Left ventricle myocardium superior (tissue), 1 donor: ENCODE measurements at regions not wholly inside any gene's neighbourhood (a gene's known extent, or its start where the extent isn't known, plus 50 kb on each side); places are given as distances from the start of the nearest gene placed in this dataset.
"Not testable (repeated sequence)": the region's sequence is repeated elsewhere in the genome, so short reads cannot be mapped to it uniquely, and the experiment has no call there.

Experiments used
- ATAC-seq: fragments of 200-7000 bp; cut with Tn5 transposase; one replicate; pipeline ENCODE4 v1.9.1; 2020; ENCODE audit warnings: mild to moderate bottlenecking, moderate library complexity
- DNase-seq: peaks from one replicate; pipeline ENCODE4 v3.0.0-alpha.2; 2020
- intact Hi-C: fragments of 100-400 bp; cut with micrococcal nuclease; formaldehyde crosslinking; loops from one replicate; pipeline ENCODE4 v1.11.0; 2022
- donor health status: DM: no; HTN: yes; CAD: no; lungs with severe emphysema.

DNA sequence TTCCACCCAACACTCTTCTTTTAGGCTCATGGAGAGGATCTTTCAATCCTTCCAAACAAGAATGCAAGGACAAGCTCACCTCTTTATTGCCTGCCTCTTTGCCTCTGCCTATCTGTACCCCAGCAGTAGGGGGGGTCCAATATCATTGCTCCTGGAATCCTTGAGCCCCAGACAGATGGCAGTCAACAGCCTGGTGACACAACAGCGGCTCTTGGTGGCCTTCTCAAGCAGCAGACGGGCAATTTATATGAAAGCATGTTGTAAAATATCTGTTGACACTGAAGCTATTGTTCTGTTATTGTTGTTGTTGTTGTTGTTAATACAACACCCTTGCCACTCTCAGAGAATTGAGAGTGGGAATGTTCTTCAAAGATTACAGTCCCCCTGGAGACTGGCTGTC lies 480.0 kb upstream of the CADM1 start:
- intact Hi-C loops, result no loop called here
- no peak for DNase-seq
- ATAC-seq, result no peak

DNA sequence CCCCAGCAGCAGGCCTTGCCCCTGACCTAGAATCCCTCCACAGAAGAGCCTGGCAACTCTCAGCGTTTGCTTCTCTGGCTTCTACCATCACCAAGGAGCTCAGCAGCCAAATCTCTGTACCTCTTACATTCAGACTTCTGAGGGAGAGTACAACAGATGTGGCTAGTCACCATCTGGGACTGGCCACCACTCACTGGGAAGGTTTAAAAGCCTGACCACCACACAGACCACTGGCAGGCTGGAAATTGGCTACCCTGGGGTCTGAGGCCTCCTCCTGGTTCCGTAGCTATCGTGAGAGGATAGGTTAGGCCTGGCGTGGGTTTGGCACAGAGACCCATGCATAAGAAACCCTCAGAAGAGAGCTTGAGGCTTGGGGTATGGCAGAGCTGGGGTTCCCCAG lies 478.5 kb upstream of the CADM1 start:
- ATAC-seq (no peak), DNase-seq (no peak)
- intact Hi-C loops, result no loop called here

DNA sequence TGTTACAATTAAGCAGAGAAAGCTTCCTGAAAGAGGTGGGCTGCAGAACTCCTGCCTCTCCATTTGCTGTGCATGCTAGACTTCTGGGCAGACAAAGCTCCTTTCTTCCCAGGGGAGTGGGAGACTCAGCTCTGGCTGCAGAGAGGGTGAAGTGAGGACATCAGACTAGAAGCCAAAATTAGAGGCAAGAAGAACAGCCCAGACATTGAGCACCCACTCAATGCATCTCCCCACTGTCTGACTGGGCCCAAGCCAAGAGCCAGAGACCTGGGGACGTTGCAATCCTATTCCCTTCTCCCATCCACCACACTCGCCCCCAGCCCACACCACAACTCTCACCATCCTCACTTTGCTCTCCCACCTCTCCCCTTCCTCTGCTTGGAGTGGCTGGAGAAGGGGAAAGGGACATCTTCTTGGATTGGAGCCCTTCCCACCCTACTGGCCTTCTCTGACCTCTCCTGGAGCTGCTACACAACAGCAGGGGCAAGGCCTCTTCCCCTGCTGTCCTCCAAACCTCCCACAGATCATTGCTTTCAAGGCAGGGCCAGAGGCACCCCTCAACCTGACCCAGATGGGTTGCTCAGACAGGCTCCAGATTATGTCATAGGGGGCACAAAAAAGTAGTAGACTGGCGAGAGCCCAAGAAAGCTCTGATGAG lies 477.7 kb upstream of the CADM1 start:
- no peak for DNase-seq
- intact Hi-C loops, result no loop called here

DNA sequence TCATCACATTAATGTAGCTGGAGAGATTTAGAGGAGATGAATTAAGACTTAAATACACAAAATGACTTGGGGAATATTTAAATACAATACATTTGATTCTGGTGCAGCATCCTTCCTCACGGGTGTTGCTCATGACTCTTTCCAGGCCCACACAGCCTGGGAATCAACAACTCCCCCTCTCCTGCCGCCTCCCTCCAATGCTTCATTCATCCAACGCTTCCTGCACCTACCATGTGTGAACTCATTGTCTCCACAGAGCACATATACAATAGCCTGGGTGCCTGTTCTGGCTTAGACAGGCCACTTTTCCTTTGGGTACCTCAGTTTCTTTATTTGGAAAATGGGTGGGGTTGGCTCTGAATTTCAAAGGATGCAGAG lies 476.9 kb upstream of the CADM1 start:
- ATAC-seq, result no peak
- DNase-seq, result no peak
- intact Hi-C loops, result no loop called here

More for the DNA sequence above, 477.7 kb upstream of the CADM1 start:
- ATAC-seq, result peak; percentile 77

DNA sequence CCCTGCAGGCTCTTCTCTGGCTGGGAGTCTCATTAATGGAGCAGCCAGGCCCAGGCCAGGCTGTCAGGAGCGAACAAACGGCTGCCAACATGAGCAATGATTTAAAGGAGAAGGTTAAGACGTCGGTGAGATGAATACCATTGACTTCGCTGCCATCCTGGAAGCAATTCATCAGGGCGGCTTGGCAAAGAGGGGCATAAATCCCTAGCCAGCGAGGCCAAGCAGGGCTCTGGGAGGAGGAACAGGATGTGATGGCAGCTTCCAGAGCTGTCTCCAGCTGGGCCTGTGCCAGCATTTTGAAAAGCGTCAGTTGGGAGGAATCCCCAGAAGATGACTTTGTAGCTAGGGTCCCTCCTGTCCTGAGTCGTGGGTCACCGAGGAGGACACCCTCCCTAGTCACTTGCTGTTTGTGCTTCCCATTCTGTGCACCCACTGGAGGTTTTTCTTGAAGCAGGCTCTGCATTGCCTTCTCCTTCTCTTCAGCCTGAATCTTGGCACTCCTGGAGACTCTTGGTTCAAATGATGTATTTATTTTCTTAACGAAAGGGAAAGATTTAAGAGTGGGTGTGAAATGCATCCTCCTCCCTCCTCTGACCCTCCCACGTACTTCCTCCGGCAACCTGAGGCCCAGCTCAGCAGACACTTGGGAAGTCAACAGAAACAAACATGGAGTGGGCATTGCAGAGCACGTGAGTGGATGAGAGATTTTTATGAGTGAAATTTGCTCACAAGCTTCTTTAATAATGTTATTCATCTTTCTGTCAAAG lies 476.3 kb upstream of the CADM1 start:
- peak; percentile 11 for ATAC-seq
- intact Hi-C loops, result no loop called here
- no peak for DNase-seq

DNA sequence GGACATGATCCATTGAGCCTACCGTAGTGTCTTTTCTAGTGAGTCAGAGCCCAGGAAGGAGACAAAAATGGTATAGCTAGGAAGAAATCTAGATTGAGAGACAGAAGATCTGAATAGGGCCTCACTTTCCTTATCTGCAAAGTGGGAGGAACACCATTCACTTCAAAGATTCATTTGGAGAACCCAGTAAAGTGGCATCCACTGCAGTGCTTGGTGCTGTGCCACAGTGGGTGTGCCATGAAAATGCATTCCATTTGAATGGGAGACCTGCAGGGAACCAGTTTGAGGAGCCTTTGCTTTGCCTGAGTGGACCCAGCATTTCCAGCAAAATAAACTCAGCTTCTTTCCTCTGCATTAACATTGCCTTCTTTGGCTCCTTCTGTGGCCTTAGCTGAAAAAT lies 470.5 kb upstream of the CADM1 start:
- intact Hi-C loops, result no loop called here
- DNase-seq (no peak), ATAC-seq (no peak)

DNA sequence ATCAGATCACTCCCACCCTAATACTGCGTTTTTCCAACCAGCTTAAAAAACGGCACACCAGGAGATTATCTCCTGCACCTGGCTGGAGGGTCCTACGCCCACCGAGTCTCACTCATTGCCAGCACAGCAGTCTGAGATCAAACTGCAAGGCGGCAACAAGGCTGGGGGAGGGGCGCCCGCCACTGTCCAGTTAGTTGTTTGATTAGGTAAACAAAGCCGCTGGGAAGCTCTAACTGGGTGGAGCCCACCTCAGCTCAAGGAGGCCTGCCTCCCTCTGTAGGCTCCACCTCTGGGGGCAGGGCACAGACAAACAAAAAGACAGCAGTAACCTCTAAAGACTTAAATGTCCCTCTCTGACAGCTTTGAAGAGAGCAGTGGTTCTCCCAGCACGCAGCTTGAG lies 463.0 kb upstream of the CADM1 start:
- intact Hi-C loops, ATAC-seq, DNase-seq: not testable (repeated sequence)

DNA sequence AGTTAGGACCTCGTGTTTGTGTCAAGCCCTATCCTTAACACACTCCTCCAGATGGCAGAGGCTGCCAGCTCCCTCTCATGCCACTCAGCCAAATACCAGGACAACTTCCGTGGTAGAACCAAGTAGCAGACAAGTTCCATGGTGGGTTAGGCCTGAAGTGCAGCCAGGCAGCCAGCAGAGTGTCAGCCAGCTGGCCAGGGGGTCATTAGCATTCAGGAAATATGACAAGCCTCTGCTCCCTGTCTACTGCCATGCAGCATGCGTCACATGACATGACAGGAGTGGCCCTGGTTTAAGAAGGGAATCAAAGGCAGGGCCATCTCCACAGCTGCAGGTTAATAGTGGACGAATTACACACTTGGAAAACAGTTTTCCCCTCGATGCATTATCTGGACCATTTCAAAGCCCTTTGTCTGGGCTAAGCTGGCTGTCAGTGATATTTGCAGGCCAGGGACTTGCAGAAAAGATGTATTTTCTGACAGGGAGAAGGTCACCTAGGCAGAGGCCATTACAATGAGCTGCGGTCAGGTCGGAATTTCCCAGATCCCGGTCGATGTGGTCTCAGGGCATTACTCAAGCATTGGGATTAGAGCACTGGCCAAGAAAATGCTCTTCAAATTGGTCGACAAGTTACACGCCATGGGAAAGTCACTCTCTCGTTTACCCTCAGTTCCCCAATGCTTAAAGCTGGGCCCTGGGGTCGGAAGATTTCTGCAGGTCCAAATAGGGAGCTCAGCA lies 461.7 kb upstream of the CADM1 start:
- ATAC-seq (peak; percentile 79), DNase-seq (no peak)
- intact Hi-C loops, result no loop called here

DNA sequence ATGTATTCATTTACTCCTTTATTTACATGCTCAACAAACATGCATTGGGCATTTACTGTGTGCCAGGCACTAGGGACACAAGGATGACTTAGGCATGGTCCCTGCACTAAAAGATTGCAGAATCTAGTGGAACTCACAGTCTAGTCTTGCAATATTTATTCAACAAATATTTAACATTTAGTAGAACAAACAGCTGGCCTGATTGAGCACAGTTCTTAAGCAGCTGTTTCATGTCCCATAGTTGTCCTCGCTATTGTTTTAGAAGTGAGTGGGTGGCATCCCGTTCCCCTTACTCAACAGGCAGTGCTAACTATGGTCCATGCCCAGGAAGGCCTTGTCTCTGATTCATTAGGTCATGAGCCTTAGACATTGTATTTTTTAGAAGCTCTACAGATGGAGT lies 459.9 kb upstream of the CADM1 start:
- ATAC-seq (peak; percentile 49), DNase-seq (no peak)
- intact Hi-C loops, result no loop called here

DNA sequence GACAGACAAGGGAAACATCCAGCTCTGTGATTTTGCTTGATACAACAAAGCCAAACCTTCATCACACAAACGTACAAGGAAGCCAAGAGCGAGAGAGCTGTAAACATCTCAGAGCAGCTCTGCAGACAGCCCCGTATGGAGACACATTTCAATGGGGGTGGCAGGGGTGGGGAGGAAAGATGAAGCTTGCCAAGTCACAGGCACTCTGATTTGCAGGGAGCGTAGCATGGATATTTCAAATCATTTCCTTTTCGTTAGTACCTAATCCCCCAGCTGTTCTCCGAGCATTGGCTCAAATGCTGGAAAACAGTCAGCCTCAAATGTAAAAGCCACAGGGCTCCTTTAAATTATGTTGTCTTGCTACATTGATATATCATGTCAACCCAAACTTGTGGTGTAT lies 458.9 kb upstream of the CADM1 start:
- intact Hi-C loops, result no loop called here
- DNase-seq (no peak), ATAC-seq (peak; percentile 29)

DNA sequence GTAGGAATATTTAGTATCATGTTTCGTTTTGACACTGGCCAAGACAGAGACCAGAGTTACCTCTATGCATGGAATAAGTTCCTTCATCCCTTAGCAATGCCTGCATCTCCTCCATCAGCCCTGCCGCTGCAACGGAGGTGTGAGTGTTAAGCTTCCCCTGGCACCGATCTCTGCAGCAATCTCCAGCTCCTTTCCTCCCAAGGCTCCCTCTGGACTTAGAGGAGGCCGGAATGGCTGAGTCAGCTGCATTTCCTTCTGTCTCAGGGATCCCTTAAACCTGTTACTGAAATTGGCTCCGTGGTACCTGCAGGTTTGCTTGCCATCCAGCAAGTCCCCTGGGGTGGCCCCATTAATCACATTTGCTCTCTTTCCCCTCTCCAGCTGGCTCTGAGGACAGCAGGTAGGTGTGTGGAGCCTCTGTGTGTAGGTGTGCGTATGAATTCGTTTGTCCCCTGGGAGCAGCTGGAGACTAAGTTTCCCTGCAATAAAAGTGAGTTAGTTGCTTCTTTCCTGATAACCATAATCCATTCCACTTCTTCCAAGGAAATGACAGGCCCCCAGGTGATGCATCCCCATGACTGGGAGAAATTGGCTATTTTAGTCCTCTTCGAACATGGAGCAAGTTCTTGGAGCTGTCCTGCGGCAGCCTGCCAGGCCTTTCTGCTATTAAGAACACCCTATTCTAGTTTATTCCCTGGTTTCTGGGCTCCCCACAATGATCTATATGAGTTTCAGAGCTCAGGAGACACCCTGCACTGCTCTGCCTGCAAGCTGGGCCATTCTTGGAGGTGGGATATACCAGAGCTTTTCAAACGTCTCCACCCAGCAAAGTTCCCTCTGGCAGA lies 457.2 kb upstream of the CADM1 start:
- intact Hi-C loops, result no loop called here
- ATAC-seq, result peak; percentile 44

DNA sequence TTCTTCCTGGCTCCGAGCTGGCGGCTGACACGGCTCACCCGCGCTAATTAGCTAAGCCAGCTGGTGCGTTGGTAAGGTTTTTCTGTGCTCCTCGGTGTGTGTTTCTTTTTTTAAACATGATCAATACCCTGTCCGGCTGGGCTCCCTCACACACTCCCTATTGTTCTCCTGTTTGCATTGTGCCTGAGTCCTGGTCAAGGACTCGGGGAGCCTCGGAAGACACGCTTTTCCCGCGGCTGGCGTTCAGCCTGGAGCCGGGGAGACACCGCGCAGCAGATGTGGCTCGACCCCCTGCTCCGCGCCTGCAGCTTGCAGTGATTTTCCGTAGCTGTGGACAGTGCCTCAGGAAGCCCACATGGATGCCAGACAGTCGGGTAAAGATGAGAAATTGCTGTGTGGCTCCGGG lies 454.9 kb upstream of the CADM1 start:
- intact Hi-C loops, result no loop called here
- ATAC-seq (no peak), DNase-seq (no peak)

More for the DNA sequence above, 457.2 kb upstream of the CADM1 start:
- DNase-seq, result no peak

DNA sequence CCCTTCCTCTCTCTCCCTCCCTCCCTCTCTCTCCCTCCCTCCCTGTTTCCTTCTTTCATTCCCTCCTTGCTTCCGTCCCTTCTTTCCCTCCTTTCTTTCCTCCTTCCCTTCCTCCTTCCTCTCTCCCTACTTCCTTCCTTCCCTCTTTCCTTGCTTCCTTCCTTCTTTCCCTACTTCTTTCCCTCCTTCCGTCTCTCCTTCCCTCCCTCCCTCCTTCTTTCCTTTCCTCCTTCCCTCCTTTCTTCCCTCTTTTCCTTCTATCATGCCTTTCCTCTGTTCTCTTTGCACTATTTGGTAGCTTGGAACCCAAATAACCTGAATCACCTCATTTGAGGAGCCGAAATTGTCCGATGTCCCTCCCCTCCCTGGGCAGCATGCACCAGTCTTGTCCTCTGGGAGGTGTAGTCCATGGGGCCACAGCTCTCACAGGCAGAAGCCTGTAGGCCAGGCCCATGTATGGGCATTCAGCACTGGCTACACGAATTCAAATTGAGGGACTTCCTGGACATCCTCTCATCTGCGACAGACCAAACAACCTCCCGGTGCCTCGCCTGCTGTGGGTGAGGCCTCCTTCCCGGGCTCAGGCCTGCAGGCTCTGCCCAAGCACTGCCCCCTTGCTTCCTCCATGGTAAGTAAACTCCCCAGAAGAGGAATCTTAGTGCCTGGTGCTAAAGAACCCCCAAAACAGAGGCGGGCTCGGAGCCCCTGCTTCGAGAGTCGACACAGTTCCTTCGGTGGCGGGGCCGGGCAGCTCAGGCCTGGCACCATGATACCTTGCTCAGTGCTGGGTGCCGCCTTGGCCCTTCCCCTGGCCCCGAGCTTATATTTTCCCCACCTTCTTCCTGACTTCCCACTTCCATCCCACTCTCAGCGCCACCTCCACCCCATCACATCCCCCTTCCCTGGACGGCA lies 454.1 kb upstream of the CADM1 start:
- intact Hi-C loops, result no loop called here
- no peak for ATAC-seq
- no peak for DNase-seq

DNA sequence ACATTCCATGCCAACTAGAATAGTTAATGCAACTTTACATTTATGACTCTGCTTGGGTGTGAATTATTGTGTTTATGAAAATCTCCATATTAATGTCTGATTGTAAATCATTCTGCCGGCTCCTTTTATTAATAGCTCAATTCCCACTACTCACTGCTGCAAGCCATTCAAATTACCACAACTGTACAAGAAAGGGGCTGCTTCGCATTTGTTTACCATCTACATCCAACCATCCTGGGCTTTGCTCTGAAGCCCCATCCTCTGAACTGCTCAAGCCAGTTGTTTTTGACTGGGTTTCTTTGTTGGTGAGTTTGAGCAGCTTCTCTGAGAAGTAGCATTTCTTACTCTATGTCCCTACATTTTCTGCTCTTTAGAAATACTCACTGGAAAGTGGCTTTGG lies 451.6 kb upstream of the CADM1 start:
- intact Hi-C loops, result no loop called here
- DNase-seq, result no peak
- ATAC-seq, result no peak

DNA sequence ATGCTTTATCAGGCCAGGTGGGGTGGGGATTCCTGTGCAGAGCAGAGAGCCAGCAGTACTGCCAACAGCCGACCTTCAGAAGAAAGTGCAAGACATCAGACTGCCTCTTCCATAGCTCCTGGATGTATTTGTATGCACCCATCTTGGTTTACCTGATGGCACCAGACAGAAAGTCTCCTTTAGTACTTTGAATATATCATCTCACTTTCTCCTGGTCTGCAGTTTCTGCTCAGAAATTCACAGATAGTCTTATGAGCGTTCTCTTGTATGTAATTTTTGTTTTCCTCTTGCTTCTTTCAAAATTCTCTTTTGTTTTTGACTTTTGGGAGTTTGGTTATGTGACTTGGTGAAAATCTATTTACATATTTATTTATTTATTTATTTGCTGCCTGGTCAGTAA lies 446.4 kb upstream of the CADM1 start:
- no peak for DNase-seq
- intact Hi-C loops, result no loop called here
- no peak for ATAC-seq

DNA sequence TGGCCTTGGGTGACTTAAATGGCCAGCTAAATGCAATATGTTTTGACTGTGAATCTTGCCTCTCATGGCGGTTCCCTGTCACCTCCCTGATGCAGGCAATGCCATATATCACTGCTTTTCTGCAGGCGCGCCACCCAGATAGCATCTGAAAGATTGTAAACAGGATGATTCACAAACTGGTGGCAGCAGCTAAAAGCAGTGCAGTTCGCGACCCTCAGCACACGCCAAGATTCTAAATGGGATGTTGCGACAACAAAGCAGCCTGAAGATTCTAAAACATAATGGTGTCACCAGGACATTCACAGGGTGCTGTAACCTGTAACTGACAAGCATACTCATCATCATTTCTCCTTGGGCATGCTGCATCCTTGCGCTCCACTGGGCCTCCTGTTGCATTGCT lies 440.4 kb upstream of the CADM1 start:
- intact Hi-C loops, result no loop called here
- no peak for DNase-seq
- no peak for ATAC-seq

DNA sequence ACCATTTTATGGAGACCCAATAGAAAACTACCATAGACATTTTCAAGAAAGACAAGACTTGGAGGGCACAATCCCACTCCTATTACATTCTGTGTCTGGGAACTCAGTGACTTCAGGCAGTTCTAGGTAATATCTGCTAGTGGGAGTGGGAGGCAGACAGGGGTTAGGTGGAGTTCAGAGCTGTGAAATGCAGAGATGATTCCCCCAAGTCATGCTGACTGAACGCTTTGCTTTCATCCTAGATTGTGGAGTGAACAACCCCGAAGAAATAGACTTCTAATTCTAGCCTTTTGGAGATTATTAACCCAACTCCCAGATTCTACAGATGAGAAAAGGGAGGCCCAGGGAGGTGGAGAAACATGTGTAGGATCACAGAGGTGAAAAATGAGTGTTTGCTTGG lies 437.8 kb upstream of the CADM1 start:
- DNase-seq (no peak), ATAC-seq (no peak)
- intact Hi-C loops, result no loop called here

DNA sequence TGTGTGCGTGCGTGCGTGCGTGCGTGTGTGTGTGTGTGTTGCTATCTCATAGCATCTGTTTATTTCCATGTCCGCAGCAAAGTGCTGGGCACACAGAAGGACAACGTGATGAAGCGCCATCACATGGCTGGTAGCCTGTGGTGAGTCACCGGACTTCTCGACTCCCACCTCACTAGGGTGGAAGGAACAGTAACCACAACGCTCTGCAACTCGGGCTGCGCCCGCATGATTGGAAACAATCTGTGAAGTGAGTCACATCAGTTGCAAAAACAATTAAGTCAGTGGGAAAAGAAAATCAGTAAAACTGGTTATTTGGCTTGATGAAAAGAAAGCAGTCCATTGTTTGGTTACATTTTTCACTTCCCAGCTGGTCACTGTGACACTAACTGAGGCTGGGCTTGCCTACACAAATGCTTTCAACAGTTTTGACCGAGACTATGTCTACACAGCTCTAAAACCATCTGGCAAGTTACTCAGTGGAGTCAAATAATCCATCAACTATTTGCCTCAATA lies 437.3 kb upstream of the CADM1 start:
- peak; percentile 88 for ATAC-seq
- intact Hi-C loops, result no loop called here
- peak; percentile 68 for DNase-seq
